Adrenal gland (tissue), 5 donors: ENCODE measurements at regions not wholly inside any gene's neighbourhood (a gene's known extent, or its start where the extent isn't known, plus 50 kb on each side); places are given as distances from the start of the nearest gene placed in this dataset.
"Not testable (repeated sequence)": the region's sequence is repeated elsewhere in the genome, so short reads cannot be mapped to it uniquely, and the experiment has no call there.

Experiments used
- CTCF ChIP-seq, 6 experiments: fragments of 450-650 bp in 4 of 6; fragments of 200-600 bp in 2 of 6; sonication (generic) in 1 of 6; IDR thresholded peaks; 1 replicate in 5 of 6; 2 replicates in 1 of 6; pipeline versions ENCODE4 v1.5.1 to v1.8.0; 2016 to 2021; ENCODE audit warnings: antibody characterized with exemption in 6 of 6, mild to moderate bottlenecking in 2 of 6, moderate library complexity in 1 of 6
- POLR2A ChIP-seq, 2 donors: fragments of 450-650 bp; IDR thresholded peaks; one replicate each; pipeline ENCODE4 v1.6.1; 2017; ENCODE audit warnings: antibody characterized with exemption in 2 of 2, mild to moderate bottlenecking in 2 of 2, moderate library complexity in 1 of 2
- donor health status: DM: no; HTN: no; CAD: no.

DNA sequence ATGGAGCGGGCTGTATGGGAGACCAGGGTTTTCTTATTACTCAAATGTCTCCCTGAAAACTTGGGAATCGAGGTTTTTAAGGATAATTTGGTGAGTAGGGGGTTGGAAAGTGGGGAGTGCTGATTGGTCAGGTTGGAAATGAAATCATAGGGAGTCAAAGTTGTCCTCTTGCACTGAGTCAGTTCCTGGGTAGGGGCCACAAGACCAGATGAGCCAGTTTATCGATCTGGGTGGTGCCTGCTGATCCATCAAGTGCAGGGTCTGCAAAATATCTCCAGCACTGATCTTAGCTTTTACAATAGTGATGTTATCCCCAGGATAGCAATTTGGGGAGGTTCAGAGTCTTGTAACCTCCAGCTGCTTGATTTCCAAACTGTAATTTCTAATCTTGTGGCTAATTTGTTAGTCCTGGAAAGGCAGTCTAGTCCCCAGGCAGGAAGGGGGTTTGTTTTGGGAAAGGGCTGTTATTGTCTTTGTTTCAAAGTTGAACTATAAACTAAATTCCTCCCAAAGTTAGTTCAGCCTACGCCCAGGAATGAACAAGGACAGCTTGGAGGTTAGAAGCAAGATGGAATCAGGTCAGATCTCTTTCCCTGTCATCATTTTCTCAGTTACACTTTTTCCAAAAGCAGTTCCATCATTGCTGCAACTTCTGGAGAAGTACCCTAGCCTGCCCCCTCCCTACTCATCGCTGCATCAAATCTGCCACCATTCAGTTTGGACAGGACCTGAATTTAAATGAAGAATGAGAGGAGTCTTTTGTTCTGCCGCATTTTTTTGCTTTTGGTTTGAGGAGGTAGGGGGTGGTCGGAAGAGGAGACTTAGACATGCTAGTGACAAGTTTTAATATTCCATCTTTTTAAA lies 236.4 kb upstream of the GALNT17 start:
- not testable (repeated sequence) for TF ChIP-seq POLR2A, CTCF (IDR thresholded peaks at IDR 0.05)
